HEK293 (cell line): ENCODE measurements at regions not wholly inside any gene's neighbourhood (a gene's known extent, or its start where the extent isn't known, plus 50 kb on each side); places are given as distances from the start of the nearest gene placed in this dataset.

Source experiments
- ATF2 ChIP-seq: fragments of 450-650 bp; formaldehyde crosslinking; IDR thresholded peaks from 2 replicates; pipeline ENCODE4 v1.5.1; 2016; ENCODE audit warnings: missing biosample characterization, missing genetic modification characterization, low read depth
- CTCF ChIP-seq: fragments of 450-650 bp; formaldehyde crosslinking; IDR thresholded peaks from 2 replicates; pipeline ENCODE4 v1.5.1; 2016; ENCODE audit warnings: missing biosample characterization, missing genetic modification characterization
- HOXA7 ChIP-seq: sonication (generic); formaldehyde crosslinking; IDR thresholded peaks from 2 replicates; pipeline ENCODE4 v1.8.1; 2022; ENCODE audit warnings: missing genetic modification reagents, borderline replicate concordance
- IKZF3 ChIP-seq: fragments of 450-650 bp; IDR thresholded peaks from 2 replicates; pipeline ENCODE4 v1.5.0; 2018; ENCODE audit warnings: missing biosample characterization, mild to moderate bottlenecking, missing genetic modification characterization, moderate library complexity
- PBX3 ChIP-seq: sonication (generic); formaldehyde crosslinking; IDR thresholded peaks from 2 replicates; pipeline ENCODE4 v1.8.1; 2022; ENCODE audit warnings: mild to moderate bottlenecking, moderate library complexity, missing genetic modification reagents
- RBAK ChIP-seq: fragments of 450-650 bp; formaldehyde crosslinking; IDR thresholded peaks from 2 replicates; pipeline ENCODE4 v1.5.1; 2016; ENCODE audit warnings: missing biosample characterization, missing genetic modification characterization
- SETDB1 ChIP-seq: IDR thresholded peaks from one replicate; pipeline ENCODE4 v1.6.1; 2017; ENCODE audit warnings: mild to moderate bottlenecking, low read length, moderate library complexity, mixed read lengths; ENCODE audit not compliant: insufficient read length
- SP3 ChIP-seq: fragments of 450-650 bp; formaldehyde crosslinking; IDR thresholded peaks from 2 replicates; pipeline ENCODE4 v1.5.1; 2016; ENCODE audit warnings: missing biosample characterization, missing genetic modification characterization
- ZBTB44 ChIP-seq: fragments of 450-650 bp; IDR thresholded peaks from 2 replicates; pipeline ENCODE4 v1.5.1; 2018; ENCODE audit warnings: missing biosample characterization, mild to moderate bottlenecking, missing genetic modification characterization
- ZBTB8A ChIP-seq: fragments of 450-650 bp; formaldehyde crosslinking; IDR thresholded peaks from 2 replicates; pipeline ENCODE4 v1.5.1; 2016; ENCODE audit warnings: missing biosample characterization, missing genetic modification characterization
- ZNF639 ChIP-seq: fragments of 450-650 bp; formaldehyde crosslinking; IDR thresholded peaks from 2 replicates; pipeline ENCODE4 v1.5.1; 2016; ENCODE audit warnings: missing biosample characterization, missing genetic modification characterization
- ZNF843 ChIP-seq: fragments of 450-650 bp; formaldehyde crosslinking; IDR thresholded peaks from 2 replicates; pipeline ENCODE4 v1.5.1; 2016; ENCODE audit warnings: missing biosample characterization, missing genetic modification characterization

- TF ChIP-seq ZBTB8A = no peak
- TF ChIP-seq CTCF (tag by site-specific recombination) = no peak
- no peak for TF ChIP-seq PBX3 (CRISPR knock-in tag)
- no peak for TF ChIP-seq SP3 (tag by site-specific recombination)
- no peak for TF ChIP-seq HOXA7
- no peak for TF ChIP-seq ATF2 (tag by site-specific recombination)
- TF ChIP-seq ZBTB44 (tag by site-specific recombination) = no peak
- TF ChIP-seq ZNF639 = no peak
- no peak for TF ChIP-seq IKZF3 (tag by site-specific recombination)
- TF ChIP-seq ZNF843 = no peak
- TF ChIP-seq SETDB1 = no peak
- no peak for TF ChIP-seq RBAK (tag by site-specific recombination)
Observed at GRCh38 chr7:27392477-27392876, 149.9 kb downstream of the EVX1 start.
